ENCODE measurements at regions not wholly inside any gene's neighbourhood (a gene's known extent, or its start where the extent isn't known, plus 50 kb on each side); places are given as distances from the start of the nearest gene placed in this dataset.

DNA sequence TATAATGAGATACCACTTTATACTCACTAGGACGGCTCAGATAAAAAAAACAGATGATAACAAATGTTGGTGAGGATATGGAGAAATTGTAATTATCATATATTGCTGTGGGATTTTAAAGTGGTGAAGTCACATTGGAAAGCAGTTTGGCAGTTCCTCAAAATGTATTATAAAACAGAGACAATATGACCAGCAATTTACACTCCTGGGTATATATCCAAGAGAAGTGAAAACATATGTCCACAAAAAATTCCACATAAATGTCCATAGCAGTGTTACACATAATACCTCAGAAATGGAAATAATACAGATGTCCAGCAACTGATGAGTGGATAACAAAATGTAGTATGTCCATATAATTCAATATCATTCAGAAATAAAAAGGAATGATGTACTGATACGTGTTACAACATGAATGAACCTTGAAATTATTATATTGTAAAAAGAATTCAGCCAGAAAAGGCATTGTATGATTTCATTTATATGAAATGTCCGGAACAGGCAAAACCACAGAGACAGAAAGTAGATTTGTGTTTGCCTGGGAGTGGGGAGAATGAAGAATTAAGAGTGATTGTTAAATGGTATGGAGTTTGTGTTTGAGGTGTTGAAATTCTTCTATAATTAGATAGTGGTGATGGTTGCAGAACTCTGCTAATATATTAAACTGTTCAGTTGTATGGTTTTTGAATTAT, 220.9 kb downstream of the SLC7A11 start:
- no peak for TF ChIP-seq REST (IDR thresholded peaks at IDR 0.05; ENCODE audit: insufficient read depth in 1 of 2, low read depth in 2 of 2, low read length in 1 of 2)
- no peak for TF ChIP-seq POLR2AphosphoS5 (IDR thresholded peaks at IDR 0.05; ENCODE audit: low read depth, low read length)
- TF ChIP-seq TCF7L2 (IDR thresholded peaks at IDR 0.05; ENCODE audit: low read depth, low read length), result no peak
- TF ChIP-seq SIN3A (IDR thresholded peaks at IDR 0.05; ENCODE audit: borderline replicate concordance, insufficient read depth, low read depth, low read length), result no peak
- no TSS peak for BruUV-seq (replicated peaks)
- ChIA-PET CTCF (no interaction called here), POLR2A (no interaction called here)
- no peak for ATAC-seq
- in situ Hi-C loops (cut with HindIII; ENCODE audit: low pct_unique_long_range_greater_than_20kb, low sequenced_read_pairs) (no loop called here), intact Hi-C loops (cut with micrococcal nuclease; ENCODE audit: unreplicated experiment) (no loop called here)
- H3K27me3 ChIP-seq (ENCODE audit: control insufficient read depth, insufficient read depth, low read length), result no peaks in the 10 kb centered on the region
- no peak overlapping the region for H3K27ac ChIP-seq (ENCODE audit: low read length)
- no peaks in the 10 kb centered on the region for H3K9me3 ChIP-seq (ENCODE audit: control insufficient read depth, insufficient read depth, low read depth, low read length)
- H3K4me3 ChIP-seq (ENCODE audit: low read depth in 2 of 2, low read length in 2 of 2), result no peak overlapping the region
- no peak for DNase-seq (ENCODE audit: low read depth, low spot score)
- H3K36me3 ChIP-seq (ENCODE audit: control insufficient read depth, insufficient read depth, low read length), result no peaks in the 10 kb centered on the region
- H3K4me1 ChIP-seq (ENCODE audit: control insufficient read depth, insufficient read depth, low read length), result no peaks in the 10 kb centered on the region

DNA sequence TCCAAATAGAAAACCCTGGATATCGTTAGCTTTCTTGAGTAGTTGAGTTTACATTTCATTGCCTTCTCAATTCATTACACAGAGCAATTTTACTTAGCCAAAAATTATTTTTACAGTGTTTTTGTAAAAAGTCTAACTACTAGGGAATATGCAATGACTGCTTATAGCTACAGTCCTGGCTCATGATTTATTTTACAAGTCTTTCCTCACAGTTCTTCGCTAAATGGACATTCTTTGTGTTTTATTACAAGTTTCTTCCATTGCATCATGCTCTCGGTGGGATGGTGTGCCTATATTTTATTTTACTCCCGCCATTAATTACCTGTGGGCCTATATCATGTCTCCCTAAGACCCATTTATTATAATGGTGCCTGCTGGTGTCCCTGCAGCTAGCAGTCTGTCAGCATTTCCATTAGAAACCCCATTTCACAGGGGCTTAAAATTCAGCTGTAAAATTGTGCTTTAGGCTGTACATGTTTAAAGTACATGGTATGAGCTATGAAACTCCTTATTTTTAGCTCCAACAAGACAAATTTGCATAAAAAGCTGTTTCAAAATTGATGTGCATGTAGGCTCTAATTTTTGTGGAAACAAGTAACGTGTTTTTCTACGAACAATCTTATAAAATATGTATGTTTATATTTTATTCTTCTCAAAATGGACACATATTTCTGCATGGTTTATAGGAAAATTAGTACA, 227.4 kb downstream of the SLC7A11 start:
- Histone ChIP-seq H3K36me3 (ENCODE audit: control insufficient read depth, insufficient read depth, low read length) (no peaks in the 10 kb centered on the region), H3K27ac (ENCODE audit: low read length) (no peak overlapping the region), H3K27me3 (ENCODE audit: control insufficient read depth, insufficient read depth, low read length) (no peaks in the 10 kb centered on the region), H3K9me3 (ENCODE audit: control insufficient read depth, insufficient read depth, low read depth, low read length) (no peaks in the 10 kb centered on the region), H3K4me3 (ENCODE audit: low read depth in 2 of 2, low read length in 2 of 2) (no peak overlapping the region), H3K4me1 (ENCODE audit: control insufficient read depth, insufficient read depth, low read length) (no peaks in the 10 kb centered on the region)
- TF ChIP-seq CTCF (IDR thresholded peaks at IDR 0.05), result no peak
- TF ChIP-seq TCF7L2 (IDR thresholded peaks at IDR 0.05; ENCODE audit: low read depth, low read length), result no peak
- TF ChIP-seq SIN3A (IDR thresholded peaks at IDR 0.05; ENCODE audit: borderline replicate concordance, insufficient read depth, low read depth, low read length), result no peak
- TF ChIP-seq POLR2AphosphoS5 (IDR thresholded peaks at IDR 0.05; ENCODE audit: low read depth, low read length), result no peak
- no peak for TF ChIP-seq REST (IDR thresholded peaks at IDR 0.05; ENCODE audit: insufficient read depth in 1 of 2, low read depth in 2 of 2, low read length in 1 of 2)
- intact Hi-C loops (cut with micrococcal nuclease; ENCODE audit: unreplicated experiment) (no loop called here), in situ Hi-C loops (cut with HindIII; ENCODE audit: low pct_unique_long_range_greater_than_20kb, low sequenced_read_pairs) (no loop called here)
- ATAC-seq (no peak), DNase-seq (ENCODE audit: low read depth, low spot score) (no peak)
- BruUV-seq (replicated peaks), result no TSS peak
- ChIA-PET CTCF (no interaction called here), POLR2A (no interaction called here)

Measured in Panc1 (cell line).